ENCODE measurements at regions not wholly inside any gene's neighbourhood (a gene's known extent, or its start where the extent isn't known, plus 50 kb on each side); places are given as distances from the start of the nearest gene placed in this dataset.
"Not testable (repeated sequence)": the region's sequence is repeated elsewhere in the genome, so short reads cannot be mapped to it uniquely, and the experiment has no call there.

- not testable (repeated sequence) for TF ChIP-seq EZH2 (IDR thresholded peaks at IDR 0.05); CTCF (IDR thresholded peaks at IDR 0.05 in 2 of 3, conservative IDR thresholded peaks at IDR 0.05 in 1 of 3; ENCODE audit: borderline replicate concordance in 1 of 3, insufficient read depth in 1 of 3, low read depth in 2 of 3, low read length in 2 of 3); EZH2phosphoT487 (IDR thresholded peaks at IDR 0.05; ENCODE audit: borderline replicate concordance); ATF3 (IDR thresholded peaks at IDR 0.05); ZFX (IDR thresholded peaks at IDR 0.05); POLR2A (IDR thresholded peaks at IDR 0.05; ENCODE audit: borderline replicate concordance, extremely low read depth, insufficient read depth, insufficient read length); ZBTB33 (IDR thresholded peaks at IDR 0.05; ENCODE audit: extremely low read depth, insufficient replicate concordance, low read length); POLR2AphosphoS5 (IDR thresholded peaks at IDR 0.05; ENCODE audit: low read depth, low read length); RAD21 (IDR thresholded peaks at IDR 0.05; ENCODE audit: low read depth); YY1 (IDR thresholded peaks at IDR 0.05; ENCODE audit: extremely low read depth, insufficient replicate concordance, low read depth, low read length); REST (IDR thresholded peaks at IDR 0.05; ENCODE audit: low read depth)
These were observed 120.2 kb downstream of the NBPF8 start for GRCh38 chr1:120535052-120535451.

All from HCT116 (cell line).